Neural crest cell (in vitro differentiated cells): ENCODE measurements at regions not wholly inside any gene's neighbourhood (a gene's known extent, or its start where the extent isn't known, plus 50 kb on each side); places are given as distances from the start of the nearest gene placed in this dataset.
A peak's percentile ranks its signal among the peaks of the same experiment; 100 is the strongest.

ENCODE experiments used
- DNase-seq: peaks from one replicate; pipeline ENCODE4 v3.0.0; 2021; ENCODE audit warnings: low read depth, mixed read lengths, low spot score
- H3K27ac Mint-ChIP-seq: one replicate; pipeline ENCODE4 v1.8.0; 2021; ENCODE audit warnings: mild to moderate bottlenecking, mixed read lengths; ENCODE audit not compliant: unreplicated experiment
- H3K27me3 Mint-ChIP-seq: 2 replicates; pipeline ENCODE4 v1.8.0; 2021; ENCODE audit warnings: low read depth, mild to moderate bottlenecking, mixed read lengths
- H3K36me3 Mint-ChIP-seq: 2 replicates; pipeline ENCODE4 v1.8.0; 2021; ENCODE audit warnings: low read depth, mild to moderate bottlenecking, mixed read lengths
- H3K4me1 Mint-ChIP-seq: 2 replicates; pipeline ENCODE4 v1.8.0; 2021; ENCODE audit warnings: mixed read lengths
- H3K4me3 Mint-ChIP-seq: one replicate; pipeline ENCODE4 v1.8.0; 2021; ENCODE audit warnings: mild to moderate bottlenecking, mixed read lengths
- H3K9me3 Mint-ChIP-seq: 2 replicates; pipeline ENCODE4 v1.8.0; 2021; ENCODE audit warnings: mixed read lengths
- TF ChIP-seq, protein P1 (sequence below): fragments of 200-600 bp; sonication (generic); conservative IDR thresholded peaks from 2 replicates; pipeline ENCODE4 v1.5.0; 2021; ENCODE audit warnings: antibody characterized with exemption, mild to moderate bottlenecking

GRCh38 chr1:58264462-58264861, 282.1 kb downstream of the OMA1 start:
- TF ChIP-seq, protein P1, sequence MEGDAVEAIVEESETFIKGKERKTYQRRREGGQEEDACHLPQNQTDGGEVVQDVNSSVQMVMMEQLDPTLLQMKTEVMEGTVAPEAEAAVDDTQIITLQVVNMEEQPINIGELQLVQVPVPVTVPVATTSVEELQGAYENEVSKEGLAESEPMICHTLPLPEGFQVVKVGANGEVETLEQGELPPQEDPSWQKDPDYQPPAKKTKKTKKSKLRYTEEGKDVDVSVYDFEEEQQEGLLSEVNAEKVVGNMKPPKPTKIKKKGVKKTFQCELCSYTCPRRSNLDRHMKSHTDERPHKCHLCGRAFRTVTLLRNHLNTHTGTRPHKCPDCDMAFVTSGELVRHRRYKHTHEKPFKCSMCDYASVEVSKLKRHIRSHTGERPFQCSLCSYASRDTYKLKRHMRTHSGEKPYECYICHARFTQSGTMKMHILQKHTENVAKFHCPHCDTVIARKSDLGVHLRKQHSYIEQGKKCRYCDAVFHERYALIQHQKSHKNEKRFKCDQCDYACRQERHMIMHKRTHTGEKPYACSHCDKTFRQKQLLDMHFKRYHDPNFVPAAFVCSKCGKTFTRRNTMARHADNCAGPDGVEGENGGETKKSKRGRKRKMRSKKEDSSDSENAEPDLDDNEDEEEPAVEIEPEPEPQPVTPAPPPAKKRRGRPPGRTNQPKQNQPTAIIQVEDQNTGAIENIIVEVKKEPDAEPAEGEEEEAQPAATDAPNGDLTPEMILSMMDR: no peak
- H3K27ac Mint-ChIP-seq: no peak overlapping the region
- H3K36me3 Mint-ChIP-seq: no peaks in the 10 kb centered on the region
- H3K4me1 Mint-ChIP-seq: no peaks in the 10 kb centered on the region
- no peaks in the 10 kb centered on the region for H3K27me3 Mint-ChIP-seq
- no peak for DNase-seq
- H3K9me3 Mint-ChIP-seq: no peaks in the 10 kb centered on the region
- H3K4me3 Mint-ChIP-seq: no peak overlapping the region

GRCh38 chr1:58262702-58263101, 283.8 kb downstream of the OMA1 start:
- Mint-ChIP-seq H3K36me3 (no peaks in the 10 kb centered on the region), H3K9me3 (no peaks in the 10 kb centered on the region), H3K27me3 (no peaks in the 10 kb centered on the region), H3K4me1 (peaks cover 3% of the 10 kb centered on the region), H3K4me3 (no peak overlapping the region), H3K27ac (no peak overlapping the region)
- no peak for DNase-seq
- TF ChIP-seq, protein P1: no peak

DNA sequence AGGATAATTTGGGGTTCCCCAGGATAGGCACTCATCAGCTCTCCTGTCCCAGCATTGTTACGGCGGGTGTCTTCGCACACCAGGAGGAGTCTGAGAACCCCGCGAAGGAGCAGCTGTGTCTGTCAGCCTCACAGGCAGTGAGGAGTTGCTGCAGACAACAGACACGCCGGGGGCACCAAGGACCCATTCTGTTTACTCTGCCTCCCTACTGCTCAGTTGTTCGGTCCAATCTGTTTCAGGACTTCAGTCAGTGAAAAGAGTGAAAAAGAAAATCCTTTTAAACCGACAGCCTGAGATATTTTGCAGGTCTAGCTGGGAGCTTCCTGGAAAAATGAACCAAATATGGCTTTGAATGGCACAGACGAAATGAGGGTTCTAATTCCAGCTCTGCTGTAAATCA, 288.4 kb downstream of the OMA1 start:
- Mint-ChIP-seq H3K4me3 (no peak overlapping the region), H3K9me3 (no peaks in the 10 kb centered on the region), H3K4me1 (peaks cover 8% of the 10 kb centered on the region), H3K27me3 (no peaks in the 10 kb centered on the region), H3K27ac (no peak overlapping the region), H3K36me3 (no peaks in the 10 kb centered on the region)
- no peak for DNase-seq
- TF ChIP-seq, protein P1: no peak

GRCh38 chr1:58257003-58257402, 289.5 kb downstream of the OMA1 start:
- H3K4me1 Mint-ChIP-seq: peaks cover 8% of the 10 kb centered on the region
- no peak overlapping the region for H3K4me3 Mint-ChIP-seq
- no peak overlapping the region for H3K27ac Mint-ChIP-seq
- TF ChIP-seq, protein P1: no peak
- H3K9me3 Mint-ChIP-seq: no peaks in the 10 kb centered on the region
- no peak for DNase-seq
- H3K36me3 Mint-ChIP-seq: no peaks in the 10 kb centered on the region
- H3K27me3 Mint-ChIP-seq: no peaks in the 10 kb centered on the region

DNA sequence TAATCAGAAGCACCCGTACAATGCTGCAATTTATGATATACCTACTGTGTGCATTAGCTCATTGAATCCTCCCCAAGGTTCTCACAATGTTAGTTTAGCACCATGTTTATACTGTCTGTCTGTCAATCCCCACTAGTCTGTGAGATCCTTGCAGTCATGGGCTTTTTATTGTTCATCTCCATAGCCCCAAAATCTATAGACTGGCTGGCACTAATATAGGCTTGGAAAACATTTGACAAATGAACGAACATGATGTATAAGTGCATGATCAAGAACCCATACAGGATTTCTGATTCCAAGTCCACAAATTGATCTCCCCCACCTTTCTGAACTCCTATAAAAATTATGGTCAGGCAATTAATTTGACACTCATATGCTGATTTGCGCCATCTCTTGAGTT, 290.0 kb downstream of the OMA1 start:
- TF ChIP-seq, protein P1: no peak
- H3K27me3 Mint-ChIP-seq: no peaks in the 10 kb centered on the region
- H3K9me3 Mint-ChIP-seq: no peaks in the 10 kb centered on the region
- H3K4me1 Mint-ChIP-seq: peaks cover 11% of the 10 kb centered on the region
- no peak overlapping the region for H3K27ac Mint-ChIP-seq
- DNase-seq: no peak
- no peak overlapping the region for H3K4me3 Mint-ChIP-seq
- H3K36me3 Mint-ChIP-seq: no peaks in the 10 kb centered on the region

GRCh38 chr1:58256041-58256440, 290.5 kb downstream of the OMA1 start:
- Mint-ChIP-seq H3K27me3 (no peaks in the 10 kb centered on the region), H3K9me3 (no peaks in the 10 kb centered on the region), H3K27ac (peak overlapping the region; percentile 44), H3K4me3 (no peak overlapping the region), H3K36me3 (no peaks in the 10 kb centered on the region), H3K4me1 (peaks cover 16% of the 10 kb centered on the region)
- TF ChIP-seq, protein P1: no peak
- DNase-seq: no peak
